ENCODE measurements at regions not wholly inside any gene's neighbourhood (a gene's known extent, or its start where the extent isn't known, plus 50 kb on each side); places are given as distances from the start of the nearest gene placed in this dataset.
"Not testable (repeated sequence)": the region's sequence is repeated elsewhere in the genome, so short reads cannot be mapped to it uniquely, and the experiment has no call there.

- no peak for DNase-seq (ENCODE audit: low read depth)
- TF ChIP-seq CTCF (conservative IDR thresholded peaks at IDR 0.05; ENCODE audit: control insufficient read depth, insufficient read depth, low read depth, low read length) = no peak
- no peak overlapping the region for H3K4me3 ChIP-seq (ENCODE audit: control insufficient read depth, low read depth, low read length)
Observed at GRCh38 chr13:62167650-62168172, 752.1 kb upstream of the PCDH20 start.

- no peak for DNase-seq (ENCODE audit: low read depth)
- TF ChIP-seq CTCF (conservative IDR thresholded peaks at IDR 0.05; ENCODE audit: control insufficient read depth, insufficient read depth, low read depth, low read length) = no peak
- no peak overlapping the region for H3K4me3 ChIP-seq (ENCODE audit: control insufficient read depth, low read depth, low read length)
Observed at GRCh38 chr13:62162860-62163259, 747.2 kb upstream of the PCDH20 start.

- DNase-seq (ENCODE audit: low read depth) = no peak
- no peak for TF ChIP-seq CTCF (conservative IDR thresholded peaks at IDR 0.05; ENCODE audit: control insufficient read depth, insufficient read depth, low read depth, low read length)
Observed at GRCh38 chr13:62158520-62158919, 742.9 kb upstream of the PCDH20 start.

GRCh38 chr13:62151724-62152123 lies 736.1 kb upstream of the PCDH20 start:
- H3K4me3 ChIP-seq (ENCODE audit: control insufficient read depth, low read depth, low read length); DNase-seq (ENCODE audit: low read depth): not testable (repeated sequence)

More at GRCh38 chr13:62158520-62158919, 742.9 kb upstream of the PCDH20 start:
- H3K4me3 ChIP-seq (ENCODE audit: control insufficient read depth, low read depth, low read length) = no peak overlapping the region

GRCh38 chr13:62142048-62142447 lies 726.4 kb upstream of the PCDH20 start:
- TF ChIP-seq CTCF (conservative IDR thresholded peaks at IDR 0.05; ENCODE audit: control insufficient read depth, insufficient read depth, low read depth, low read length) = no peak
- DNase-seq (ENCODE audit: low read depth) = no peak
- H3K4me3 ChIP-seq (ENCODE audit: control insufficient read depth, low read depth, low read length) = no peak overlapping the region

- no peak overlapping the region for H3K4me3 ChIP-seq (ENCODE audit: control insufficient read depth, low read depth, low read length)
- no peak for DNase-seq (ENCODE audit: low read depth)
- no peak for TF ChIP-seq CTCF (conservative IDR thresholded peaks at IDR 0.05; ENCODE audit: control insufficient read depth, insufficient read depth, low read depth, low read length)
Observed at GRCh38 chr13:62139597-62139996, 723.9 kb upstream of the PCDH20 start.

GRCh38 chr13:62137629-62138405 lies 722.2 kb upstream of the PCDH20 start:
- no peak for DNase-seq (ENCODE audit: low read depth)
- TF ChIP-seq CTCF (conservative IDR thresholded peaks at IDR 0.05; ENCODE audit: control insufficient read depth, insufficient read depth, low read depth, low read length) = no peak
- no peak overlapping the region for H3K4me3 ChIP-seq (ENCODE audit: control insufficient read depth, low read depth, low read length)

Measured in fibroblast of mammary gland (primary cell).